Limb (tissue), 2 donors: ENCODE measurements at regions not wholly inside any gene's neighbourhood (a gene's known extent, or its start where the extent isn't known, plus 50 kb on each side); places are given as distances from the start of the nearest gene placed in this dataset.
A peak's percentile ranks its signal among the peaks of the same experiment; 100 is the strongest.

Source experiments
- DNase-seq, 2 donors: peaks; one replicate each; pipeline ENCODE4 v3.0.0-alpha.2; 2016; ENCODE audit errors: extremely low spot score in 2 of 2

- DNase-seq, result no peak
Observed at GRCh38 chr4:162360369-162361149, 196.8 kb upstream of the FSTL5 start.

DNA sequence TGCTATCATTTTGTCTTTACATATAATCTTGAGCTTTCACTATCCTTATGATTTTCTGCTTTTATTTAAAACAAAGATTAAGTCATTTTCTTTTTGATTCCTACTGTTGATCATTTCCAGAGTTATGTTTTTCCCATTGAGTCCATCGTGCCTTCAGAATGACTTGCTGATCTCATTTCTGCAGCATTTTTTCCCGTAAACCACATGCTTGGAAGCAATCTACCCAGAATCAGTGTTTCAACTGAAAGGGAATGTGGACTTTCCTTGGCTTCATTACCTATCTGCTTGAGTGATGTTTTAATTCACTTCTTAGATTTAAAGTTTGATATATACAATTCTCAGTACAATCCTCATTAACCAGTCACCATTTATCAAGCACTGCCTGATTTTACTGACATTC, 192.4 kb upstream of the FSTL5 start:
- DNase-seq, result peak in 1 of 2 donors; percentile 15

GRCh38 chr4:162352580-162353107, 188.8 kb upstream of the FSTL5 start:
- no peak for DNase-seq

DNA sequence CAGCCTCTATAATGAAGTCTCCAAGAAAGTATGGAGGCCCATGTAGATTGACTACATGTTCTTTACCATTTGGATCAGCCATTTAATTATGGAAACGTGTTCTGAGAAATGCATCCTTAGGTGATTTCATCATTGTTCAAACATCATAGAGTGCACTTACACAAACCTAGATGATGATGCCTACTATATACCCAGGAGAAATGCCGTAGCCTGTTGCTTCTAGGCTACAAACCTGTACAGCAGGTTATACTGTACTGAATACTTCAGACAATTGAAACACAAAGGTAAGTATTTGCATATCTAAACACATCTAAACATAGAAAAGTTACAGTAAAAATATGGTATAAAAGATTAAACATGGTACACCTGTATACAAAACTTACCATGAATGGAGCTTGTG, 186.5 kb upstream of the FSTL5 start:
- no peak for DNase-seq

- no peak for DNase-seq
Observed at GRCh38 chr4:162349395-162349794, 185.6 kb upstream of the FSTL5 start.

GRCh38 chr4:162347842-162348213, 184.0 kb upstream of the FSTL5 start:
- DNase-seq, result no peak

DNA sequence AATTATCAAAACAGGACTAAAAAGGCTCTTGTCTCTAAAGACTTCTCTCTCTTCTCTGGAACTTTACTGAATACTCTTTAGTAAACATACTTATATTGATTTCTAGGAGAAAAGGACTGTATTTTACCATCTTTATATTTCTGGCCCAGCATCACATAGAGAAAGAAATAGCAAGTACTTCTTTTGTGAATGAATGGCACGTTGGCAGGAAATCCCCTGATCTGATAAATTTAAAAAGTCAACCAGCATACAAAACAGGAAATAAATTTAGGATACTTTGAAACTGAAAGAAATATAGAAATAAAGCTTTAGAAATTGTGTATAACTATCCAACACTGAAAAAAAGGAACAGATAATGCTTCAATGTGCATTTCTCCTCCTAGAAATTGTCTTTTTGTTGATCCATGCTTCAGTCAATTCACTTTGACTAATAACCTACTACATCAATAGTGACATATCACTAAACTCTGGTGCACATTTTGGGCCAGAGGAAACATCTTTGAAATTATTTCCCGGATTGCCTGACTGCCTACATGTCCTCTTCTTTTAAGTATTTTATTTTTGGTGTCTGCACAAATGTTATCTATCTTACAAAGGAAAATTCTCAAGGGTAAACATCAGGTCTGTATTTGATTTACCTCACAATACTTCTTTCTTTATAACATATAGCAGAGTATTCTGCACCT, 183.5 kb upstream of the FSTL5 start:
- no peak for DNase-seq

DNA sequence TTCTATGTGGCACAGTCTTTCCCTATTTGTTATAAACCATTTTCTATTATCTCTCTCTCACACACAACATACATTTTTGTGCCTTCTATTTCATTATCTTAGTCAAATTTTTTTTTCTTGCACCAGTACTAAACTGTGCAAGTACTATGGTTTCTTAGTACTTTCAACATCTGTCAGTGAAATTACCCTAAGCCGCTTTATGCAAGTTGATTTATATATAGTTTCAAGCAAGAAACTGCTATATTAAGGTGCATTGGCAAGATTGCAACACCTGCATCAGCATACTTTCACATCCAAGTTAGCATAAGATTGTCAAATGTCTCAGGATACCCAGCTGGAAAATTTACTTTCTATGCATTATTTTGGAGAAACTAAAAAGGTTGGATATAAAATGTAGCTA, 180.2 kb upstream of the FSTL5 start:
- no peak for DNase-seq

DNA sequence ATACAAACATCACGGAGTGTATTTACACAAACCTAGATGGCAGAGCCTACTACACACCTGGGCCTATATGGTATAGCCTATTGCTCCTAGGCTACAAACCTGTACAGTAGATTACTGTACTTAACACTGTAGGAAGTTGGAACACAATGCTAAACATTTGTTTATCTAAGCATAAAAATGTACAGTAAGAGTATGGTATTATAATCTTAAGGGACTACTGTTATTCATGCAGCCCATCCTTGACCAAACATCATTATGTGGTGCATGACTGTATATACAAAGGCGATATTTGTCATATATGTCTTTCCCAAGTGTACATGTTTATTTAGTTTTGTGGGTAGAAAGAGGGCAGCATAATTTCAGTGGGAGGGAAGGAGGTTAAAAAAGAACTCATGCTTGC, 177.7 kb upstream of the FSTL5 start:
- no peak for DNase-seq

- DNase-seq, result no peak
Observed at GRCh38 chr4:162323919-162324318, 160.1 kb upstream of the FSTL5 start.

DNA sequence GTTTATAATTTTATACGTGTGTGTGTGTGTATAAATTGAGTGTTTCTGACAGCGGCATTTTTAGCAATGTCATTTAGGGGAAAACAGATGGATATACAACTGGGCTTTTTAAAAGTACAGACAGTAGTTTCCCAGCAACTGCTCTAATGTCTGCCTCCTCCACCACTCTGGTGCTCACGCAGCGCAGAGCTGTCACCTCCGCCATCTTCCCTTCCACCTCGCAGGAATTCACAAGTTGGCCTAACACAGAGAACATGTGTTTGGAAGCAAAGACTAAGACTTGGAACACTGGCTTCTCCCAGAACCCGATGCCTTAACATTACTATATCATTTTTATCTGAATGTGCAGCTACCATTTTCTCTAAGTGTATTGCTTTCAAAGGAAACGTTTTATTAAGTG, 158.3 kb upstream of the FSTL5 start:
- DNase-seq, result no peak

GRCh38 chr4:162285753-162286152, 122.0 kb upstream of the FSTL5 start:
- no peak for DNase-seq

DNA sequence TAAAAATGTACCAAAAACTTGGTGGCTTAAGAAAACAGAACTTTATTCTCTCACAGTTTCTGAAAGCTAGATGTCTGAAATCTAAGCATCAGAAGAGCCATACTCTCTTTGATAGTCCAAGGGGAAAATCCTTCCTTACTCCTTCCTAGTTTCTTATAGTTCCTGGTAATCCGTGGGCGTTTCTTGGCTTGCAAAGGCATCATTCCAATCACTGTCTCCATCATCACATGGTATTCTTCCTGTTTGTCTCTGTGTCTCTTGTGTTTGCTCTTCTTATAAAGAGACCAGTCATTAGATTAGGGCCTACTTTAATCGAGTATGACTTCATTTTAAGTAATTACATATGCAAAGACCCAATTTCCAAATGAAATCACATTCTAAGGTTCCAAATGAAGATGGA, 118.9 kb upstream of the FSTL5 start:
- DNase-seq, result peak in 1 of 2 donors; percentile 8

DNA sequence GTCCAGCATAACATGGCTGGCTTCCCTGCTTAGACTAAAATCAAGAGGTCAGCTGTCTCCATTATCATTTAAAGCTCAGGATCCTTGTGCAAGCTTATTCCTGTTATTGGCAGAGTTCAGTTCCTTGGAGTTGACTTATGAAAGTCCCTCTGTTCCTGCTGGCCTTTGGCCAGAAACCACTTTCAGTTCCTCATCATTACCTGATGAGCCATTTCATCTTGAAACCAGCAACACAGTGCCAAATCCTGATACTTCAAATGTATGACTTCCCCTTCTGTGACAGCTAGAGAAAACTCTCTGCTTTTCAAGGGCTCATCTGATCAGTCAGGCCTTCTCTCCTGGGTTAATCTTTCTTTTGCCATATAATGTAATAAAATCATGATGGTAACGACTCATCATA, 110.6 kb upstream of the FSTL5 start:
- DNase-seq, result no peak

GRCh38 chr4:162272215-162272614, 108.4 kb upstream of the FSTL5 start:
- DNase-seq, result no peak

DNA sequence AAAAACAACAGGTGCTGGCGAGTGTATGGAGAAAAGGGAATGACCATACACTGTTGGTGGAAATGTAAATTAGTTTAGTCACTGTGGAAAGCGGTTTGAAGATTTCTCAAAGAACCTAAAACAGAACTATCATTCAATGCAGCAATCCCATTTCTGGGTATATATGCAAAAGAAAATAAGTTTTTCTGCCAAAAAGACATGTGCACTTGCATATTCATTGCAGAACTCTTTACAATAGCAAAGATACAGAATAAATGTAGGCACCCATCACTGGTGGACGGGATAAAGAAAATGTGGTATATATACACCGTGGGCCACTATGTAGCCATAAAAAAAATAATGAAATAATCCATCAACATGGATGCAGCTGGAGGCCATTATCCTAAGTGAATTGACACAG, 105.1 kb upstream of the FSTL5 start:
- no peak for DNase-seq

DNA sequence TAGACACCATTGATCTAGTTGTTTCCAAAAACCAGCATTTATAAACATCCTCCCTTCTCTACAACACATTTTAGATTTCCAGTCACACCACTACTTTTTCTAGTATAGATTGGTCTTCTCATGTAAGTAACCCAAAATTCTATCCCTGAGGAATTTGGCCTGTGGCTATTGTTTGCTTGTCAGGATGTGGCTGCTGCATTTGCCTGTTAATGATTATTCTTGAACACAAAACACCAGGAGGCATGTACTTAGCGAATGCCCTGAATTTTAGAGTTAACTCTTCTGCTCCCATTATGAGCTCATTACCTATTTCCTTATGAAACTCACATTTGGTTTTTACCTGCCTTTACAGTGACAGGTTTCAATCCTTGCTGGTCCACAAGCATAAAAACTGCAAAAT, 102.0 kb upstream of the FSTL5 start:
- DNase-seq, result no peak

DNA sequence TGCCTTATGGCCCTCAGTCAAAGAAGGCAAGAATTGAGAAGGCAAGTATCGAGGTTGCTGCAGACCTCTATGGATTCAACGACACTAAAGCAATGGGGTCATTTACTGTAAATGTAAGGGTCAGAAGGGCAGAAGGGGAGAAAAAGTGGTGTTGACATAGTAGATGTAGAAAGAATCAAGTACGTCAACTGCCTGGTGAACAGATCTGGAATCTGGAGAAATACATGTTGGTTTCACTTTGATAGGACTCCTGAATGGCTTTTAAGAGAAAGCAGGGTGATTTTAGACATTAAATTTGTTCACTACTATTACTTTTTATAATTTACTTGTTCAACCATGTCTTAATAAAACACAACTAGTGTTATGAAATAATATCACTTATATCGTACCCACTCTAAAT, 81.3 kb upstream of the FSTL5 start:
- no peak for DNase-seq

- DNase-seq, result no peak
Observed at GRCh38 chr4:162241857-162242256, 78.1 kb upstream of the FSTL5 start.

- no peak for DNase-seq
Observed at GRCh38 chr4:162239992-162240769, 76.4 kb upstream of the FSTL5 start.

- no peak for DNase-seq
Observed at GRCh38 chr4:162237676-162238075, 73.9 kb upstream of the FSTL5 start.

- no peak for DNase-seq
Observed at GRCh38 chr4:162234595-162234994, 70.8 kb upstream of the FSTL5 start.
